NCI-H128 (cell line): ENCODE measurements at regions not wholly inside any gene's neighbourhood (a gene's known extent, or its start where the extent isn't known, plus 50 kb on each side); places are given as distances from the start of the nearest gene placed in this dataset.

Experiments
- DNase-seq: peaks from one replicate; lab custom pipeline; 2025; ENCODE audit not compliant: unreplicated experiment; lab: John Stamatoyannopoulos, UW

GRCh38 chr3:193754719-193755118, 161.7 kb downstream of the OPA1 start:
- no peak for DNase-seq

DNA sequence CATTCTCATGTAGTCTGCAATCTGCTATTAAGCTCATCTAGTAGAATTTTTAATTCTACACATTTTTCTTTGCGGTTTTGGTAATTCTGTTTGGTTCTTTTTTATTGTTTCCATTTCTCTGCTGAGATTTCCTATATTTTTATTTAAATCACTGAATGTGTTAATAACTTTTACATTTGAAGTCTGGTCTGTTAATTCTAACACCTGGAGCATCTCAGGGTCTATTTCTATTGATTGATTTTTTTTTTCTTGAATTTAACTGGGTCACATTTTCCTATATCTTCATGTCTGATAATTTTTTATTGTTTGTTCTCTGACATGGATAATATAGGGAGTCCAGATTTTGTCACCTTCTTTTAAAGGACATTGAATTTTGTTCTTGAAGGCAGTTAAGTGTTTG, 163.5 kb downstream of the OPA1 start:
- no peak for DNase-seq

DNA sequence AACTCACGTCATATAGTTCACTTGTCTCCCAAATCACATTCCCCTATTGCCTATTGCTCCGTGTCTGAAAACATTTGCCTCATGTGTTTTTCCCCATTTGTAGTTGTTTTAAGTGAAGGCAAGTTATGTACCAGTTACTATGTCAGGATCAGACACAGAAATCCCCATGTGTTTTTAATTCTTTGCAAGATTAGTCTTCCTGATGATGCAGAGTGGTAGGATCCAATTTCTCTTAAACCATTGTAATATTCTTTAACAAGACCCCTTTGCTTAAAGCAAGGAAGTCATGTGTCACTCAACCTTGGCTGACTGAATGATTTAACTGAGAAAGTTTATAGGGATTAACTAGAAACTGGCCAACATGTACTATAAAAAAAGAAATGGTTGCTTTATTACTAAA, 164.4 kb downstream of the OPA1 start:
- no peak for DNase-seq

GRCh38 chr3:193761969-193762368, 169.0 kb downstream of the OPA1 start:
- DNase-seq, result no peak

DNA sequence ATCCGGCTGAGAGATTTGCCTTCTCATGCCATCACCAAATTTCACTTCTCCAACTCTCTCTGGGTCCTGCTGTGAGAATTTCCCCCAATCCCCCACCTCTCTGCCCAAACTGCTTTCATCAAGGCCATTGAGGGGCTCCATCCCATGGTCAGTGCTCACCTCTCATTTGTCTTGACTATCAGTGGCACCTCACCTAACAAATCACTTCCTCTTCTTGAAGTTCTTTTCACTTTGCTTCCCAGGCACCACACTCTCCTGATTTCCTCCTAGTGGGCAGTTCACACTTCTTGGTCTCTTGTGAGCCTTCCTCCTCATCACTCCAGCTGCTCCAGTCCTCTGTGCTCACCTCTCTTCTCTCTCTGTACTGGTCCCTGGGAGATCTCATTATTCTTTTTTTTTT, 169.6 kb downstream of the OPA1 start:
- DNase-seq, result no peak

GRCh38 chr3:193764959-193765358, 172.0 kb downstream of the OPA1 start:
- DNase-seq, result no peak

- DNase-seq, result no peak
Measured at GRCh38 chr3:193767353-193768069, 174.5 kb downstream of the OPA1 start.

GRCh38 chr3:193768070-193768394, 175.0 kb downstream of the OPA1 start:
- no peak for DNase-seq

GRCh38 chr3:193769437-193769836, 176.4 kb downstream of the OPA1 start:
- no peak for DNase-seq

GRCh38 chr3:193771011-193771652, 178.1 kb downstream of the OPA1 start:
- no peak for DNase-seq

DNA sequence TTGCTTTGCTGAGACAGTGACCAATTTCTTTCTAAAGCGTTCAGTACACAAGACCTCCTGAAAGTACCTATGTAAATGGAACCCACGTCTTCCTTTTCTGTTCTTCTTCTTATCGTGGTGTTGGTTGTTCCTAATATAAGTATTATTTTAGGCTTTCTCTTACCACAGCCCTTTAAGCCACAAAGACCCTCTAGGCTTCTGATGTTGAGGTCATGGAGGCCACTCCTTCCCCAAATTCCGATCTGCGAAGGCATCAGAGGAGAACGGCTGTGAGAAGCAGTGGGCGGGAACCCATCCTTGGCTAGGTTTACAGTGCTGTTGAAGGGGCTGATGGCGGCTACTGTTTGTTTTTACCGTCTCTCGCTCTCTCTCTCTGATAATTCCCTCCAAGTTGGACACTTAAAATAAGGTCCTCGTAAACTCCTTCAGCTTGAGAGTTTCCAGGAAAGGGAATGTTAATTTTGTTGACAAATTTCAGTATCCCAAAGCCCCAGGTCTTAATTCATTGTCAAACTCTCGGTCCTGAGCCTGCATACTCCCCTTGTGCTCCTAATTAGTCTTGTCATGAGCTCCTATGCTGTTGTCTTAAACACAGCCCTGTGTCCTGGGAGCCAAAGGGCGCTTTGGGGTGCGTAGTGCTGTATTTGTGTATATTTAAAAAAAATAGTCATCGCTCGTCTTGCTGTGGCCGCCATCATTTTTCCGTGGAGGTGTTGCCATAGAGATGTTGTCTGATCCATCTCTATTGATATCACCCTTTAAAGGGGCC, 178.8 kb downstream of the OPA1 start:
- no peak for DNase-seq

- no peak for DNase-seq
Measured at GRCh38 chr3:193772422-193772763, 179.4 kb downstream of the OPA1 start.

DNA sequence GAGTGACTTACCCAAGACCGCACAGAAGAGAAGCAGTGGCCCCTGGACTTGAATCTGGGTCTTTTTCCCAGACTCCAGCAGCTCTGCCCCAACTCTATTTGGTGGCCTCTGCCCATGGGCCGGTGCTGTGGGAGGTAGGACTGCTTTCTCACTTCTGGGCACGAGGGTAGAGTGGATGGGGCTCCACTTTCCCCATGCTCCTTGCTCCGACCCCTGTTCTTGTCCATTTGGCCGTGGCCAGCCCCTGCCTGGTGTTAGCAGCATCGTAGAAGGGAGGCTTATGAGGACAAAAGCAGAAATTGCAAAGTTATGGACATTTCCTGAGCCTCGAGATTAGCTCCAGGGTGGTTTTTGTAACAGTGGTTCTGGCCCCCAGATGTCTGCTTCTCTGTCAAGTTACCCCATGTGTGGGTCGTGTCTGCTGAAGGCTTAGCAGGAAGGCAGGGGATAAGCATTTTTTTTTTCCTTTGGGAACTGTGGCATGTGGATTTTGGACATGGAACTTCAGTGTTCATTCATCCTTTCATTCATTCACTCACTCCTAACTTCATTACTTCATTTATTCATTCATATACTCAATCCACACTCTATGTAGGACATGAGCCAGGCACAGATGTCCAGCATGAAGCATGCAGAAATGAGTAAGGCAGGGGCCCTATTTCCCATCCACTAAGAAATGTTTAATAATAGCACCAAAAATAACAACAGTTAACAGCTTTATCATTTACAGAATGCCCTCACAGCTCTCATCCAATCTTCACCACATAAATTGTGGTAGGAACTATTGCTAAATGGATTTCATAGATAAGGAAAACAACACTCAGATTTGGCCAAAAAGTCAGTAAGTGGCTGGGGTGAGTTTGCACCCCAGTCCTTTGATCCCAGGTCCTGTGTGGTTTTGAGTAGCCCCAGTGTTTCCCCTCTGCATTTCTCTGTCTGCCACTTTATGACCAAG, 180.5 kb downstream of the OPA1 start:
- DNase-seq, result no peak

GRCh38 chr3:193774272-193774915, 181.4 kb downstream of the OPA1 start:
- DNase-seq, result no peak

- no peak for DNase-seq
Measured at GRCh38 chr3:193774916-193775285, 181.9 kb downstream of the OPA1 start.

DNA sequence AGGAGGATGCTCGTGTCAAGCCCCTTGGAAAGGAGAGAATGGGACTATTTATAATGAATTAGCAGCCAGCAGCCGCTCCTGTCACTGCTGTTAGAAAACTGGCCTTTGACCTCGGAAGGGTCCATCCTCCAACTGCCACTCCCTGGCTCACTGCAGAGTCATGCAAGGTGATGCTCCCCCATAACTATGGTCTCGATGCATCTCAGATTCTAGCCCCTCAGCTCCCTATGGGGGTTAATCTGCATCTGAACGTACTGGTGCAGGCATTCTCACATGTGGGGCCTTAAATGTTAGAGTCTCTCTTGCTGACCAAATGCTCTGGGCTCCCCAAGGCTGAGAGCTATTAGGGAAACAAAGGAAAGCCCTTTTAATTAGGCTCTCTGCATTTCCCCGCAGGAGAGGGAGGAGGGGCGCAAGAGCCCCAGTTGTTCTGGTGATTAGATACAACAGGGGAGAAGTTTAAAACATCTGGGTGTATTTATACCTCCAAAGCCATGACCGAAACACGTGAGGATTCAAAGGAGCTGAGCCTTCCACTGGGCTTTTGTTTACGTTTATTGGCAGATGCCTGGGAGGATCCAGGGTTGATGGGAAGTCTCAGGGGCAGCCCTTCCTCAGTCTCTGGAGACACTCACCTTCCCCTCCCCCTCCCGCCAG, 182.5 kb downstream of the OPA1 start:
- DNase-seq, result no peak

GRCh38 chr3:193776626-193777358, 183.8 kb downstream of the OPA1 start:
- DNase-seq, result no peak

- DNase-seq, result no peak
Measured at GRCh38 chr3:193777524-193777923, 184.5 kb downstream of the OPA1 start.

DNA sequence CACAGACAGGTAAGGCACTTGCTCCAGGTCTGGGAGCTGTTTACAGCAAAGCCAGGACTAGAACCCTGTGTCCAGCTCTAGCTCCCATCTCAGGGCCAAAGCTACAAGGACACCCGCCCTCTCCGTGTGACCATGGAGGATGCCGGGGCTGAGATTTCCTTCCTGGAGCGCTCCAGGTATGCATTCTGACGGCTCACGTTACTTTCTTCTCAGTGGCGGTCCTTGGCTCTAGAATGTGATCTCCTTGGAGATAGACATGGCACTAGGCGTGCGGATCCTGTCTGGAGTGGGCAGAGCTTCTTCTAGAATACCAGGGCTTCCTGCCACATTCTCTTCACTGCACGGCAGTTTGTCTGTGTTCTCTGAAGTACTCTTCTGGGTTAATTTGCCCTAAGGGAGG, 185.7 kb downstream of the OPA1 start:
- no peak for DNase-seq

DNA sequence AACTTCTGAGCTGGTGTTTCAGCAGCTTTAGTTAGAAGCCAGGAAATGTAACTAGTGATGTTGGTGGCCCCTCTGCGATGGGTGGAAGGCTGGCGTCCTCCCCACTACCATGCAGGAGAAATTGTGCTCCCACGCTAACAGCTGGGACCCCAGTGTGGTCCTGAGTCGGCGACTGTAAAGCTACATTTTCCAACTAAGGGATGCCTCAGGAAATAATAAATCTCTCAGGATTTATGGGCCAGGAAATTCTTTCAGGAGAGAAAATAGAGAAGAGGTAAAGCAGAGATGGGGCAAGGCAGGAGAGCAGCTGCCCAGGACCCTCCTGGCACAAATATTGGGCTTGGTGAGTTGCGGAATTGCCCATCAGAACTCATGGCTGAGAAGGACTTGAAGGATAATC, 186.9 kb downstream of the OPA1 start:
- DNase-seq, result no peak
